GM10266 (cell line): ENCODE measurements at regions not wholly inside any gene's neighbourhood (a gene's known extent, or its start where the extent isn't known, plus 50 kb on each side); places are given as distances from the start of the nearest gene placed in this dataset.

Source experiments
- DNase-seq: peaks from one replicate; pipeline ENCODE4 v3.0.0; 2012; ENCODE audit errors: extremely low spot score
- CTCF ChIP-seq: IDR thresholded peaks from 2 replicates; pipeline ENCODE4 v1.5.1; 2012; ENCODE audit warnings: mild to moderate bottlenecking, low read depth; ENCODE audit not compliant: control insufficient read depth, insufficient read depth; ENCODE audit errors: missing control alignments

- TF ChIP-seq CTCF = no peak
- DNase-seq = no peak
Observed at GRCh38 chr11:113574586-113574985, 99.4 kb upstream of the DRD2 start.

- no peak for TF ChIP-seq CTCF
- no peak for DNase-seq
Observed at GRCh38 chr11:113574171-113574570, 99.0 kb upstream of the DRD2 start.

- TF ChIP-seq CTCF = no peak
- no peak for DNase-seq
Observed at GRCh38 chr11:113572136-113572735, 97.0 kb upstream of the DRD2 start.

- DNase-seq = no peak
- TF ChIP-seq CTCF = no peak
Observed at GRCh38 chr11:113571531-113571930, 96.3 kb upstream of the DRD2 start.

GRCh38 chr11:113570906-113571305 lies 95.7 kb upstream of the DRD2 start:
- TF ChIP-seq CTCF = no peak
- no peak for DNase-seq

- no peak for DNase-seq
Observed at GRCh38 chr11:113569391-113569790, 94.2 kb upstream of the DRD2 start.

More at GRCh38 chr11:113569391-113569790, 94.2 kb upstream of the DRD2 start:
- no peak for TF ChIP-seq CTCF
